ENCODE measurements at regions not wholly inside any gene's neighbourhood (a gene's known extent, or its start where the extent isn't known, plus 50 kb on each side); places are given as distances from the start of the nearest gene placed in this dataset.
"Not testable (repeated sequence)": the region's sequence is repeated elsewhere in the genome, so short reads cannot be mapped to it uniquely, and the experiment has no call there.

DNA sequence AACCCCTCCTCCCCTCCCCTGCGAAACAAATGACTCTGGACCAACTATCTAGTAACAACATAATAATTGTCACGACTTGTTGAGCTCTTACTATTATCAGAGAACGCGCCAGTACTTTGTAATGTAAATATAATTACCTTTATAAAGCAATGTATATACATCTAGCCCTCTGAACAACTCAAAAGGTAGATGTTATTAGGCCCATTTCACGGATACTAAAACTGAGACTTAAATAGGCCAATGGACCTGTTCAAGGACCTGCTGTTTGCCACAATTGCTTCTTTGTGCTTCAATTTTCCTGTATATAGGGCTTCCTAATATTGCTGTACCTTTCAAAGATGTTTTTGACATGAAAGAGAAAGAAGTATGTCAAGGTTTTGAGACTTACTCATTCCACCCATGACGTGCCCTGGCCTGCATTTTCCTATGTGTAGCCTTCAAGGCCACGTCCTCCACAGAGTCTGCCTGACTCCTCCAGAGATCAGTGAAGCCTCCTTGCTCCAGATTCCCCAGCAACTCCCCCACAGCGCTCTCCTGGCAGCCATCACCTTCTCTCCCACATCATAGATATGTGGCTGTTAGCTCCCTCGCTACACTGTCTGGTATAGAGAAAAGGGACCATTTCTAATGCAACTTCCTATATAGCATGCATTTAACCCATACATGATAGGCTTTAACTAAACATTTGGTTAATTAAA, 156.6 kb downstream of the SKIDA1 start:
- POLR2A ChIA-PET, result no interaction called here
- TF ChIP-seq, protein P1, sequence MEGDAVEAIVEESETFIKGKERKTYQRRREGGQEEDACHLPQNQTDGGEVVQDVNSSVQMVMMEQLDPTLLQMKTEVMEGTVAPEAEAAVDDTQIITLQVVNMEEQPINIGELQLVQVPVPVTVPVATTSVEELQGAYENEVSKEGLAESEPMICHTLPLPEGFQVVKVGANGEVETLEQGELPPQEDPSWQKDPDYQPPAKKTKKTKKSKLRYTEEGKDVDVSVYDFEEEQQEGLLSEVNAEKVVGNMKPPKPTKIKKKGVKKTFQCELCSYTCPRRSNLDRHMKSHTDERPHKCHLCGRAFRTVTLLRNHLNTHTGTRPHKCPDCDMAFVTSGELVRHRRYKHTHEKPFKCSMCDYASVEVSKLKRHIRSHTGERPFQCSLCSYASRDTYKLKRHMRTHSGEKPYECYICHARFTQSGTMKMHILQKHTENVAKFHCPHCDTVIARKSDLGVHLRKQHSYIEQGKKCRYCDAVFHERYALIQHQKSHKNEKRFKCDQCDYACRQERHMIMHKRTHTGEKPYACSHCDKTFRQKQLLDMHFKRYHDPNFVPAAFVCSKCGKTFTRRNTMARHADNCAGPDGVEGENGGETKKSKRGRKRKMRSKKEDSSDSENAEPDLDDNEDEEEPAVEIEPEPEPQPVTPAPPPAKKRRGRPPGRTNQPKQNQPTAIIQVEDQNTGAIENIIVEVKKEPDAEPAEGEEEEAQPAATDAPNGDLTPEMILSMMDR (IDR thresholded peaks at IDR 0.05; ENCODE audit: control extremely low read depth, extremely low read depth, low read depth, missing control alignments), result no peak
- no peak for DNase-seq (ENCODE audit: extremely low spot score)
- CTCF ChIA-PET, result interaction anchor here (1.0 to 2.8 kb wide), 4 partner anchors 11 to 58 kb away, joined by 3 to 6 read pairs (median 4); no protein-coding TSS in a partner anchor

DNA sequence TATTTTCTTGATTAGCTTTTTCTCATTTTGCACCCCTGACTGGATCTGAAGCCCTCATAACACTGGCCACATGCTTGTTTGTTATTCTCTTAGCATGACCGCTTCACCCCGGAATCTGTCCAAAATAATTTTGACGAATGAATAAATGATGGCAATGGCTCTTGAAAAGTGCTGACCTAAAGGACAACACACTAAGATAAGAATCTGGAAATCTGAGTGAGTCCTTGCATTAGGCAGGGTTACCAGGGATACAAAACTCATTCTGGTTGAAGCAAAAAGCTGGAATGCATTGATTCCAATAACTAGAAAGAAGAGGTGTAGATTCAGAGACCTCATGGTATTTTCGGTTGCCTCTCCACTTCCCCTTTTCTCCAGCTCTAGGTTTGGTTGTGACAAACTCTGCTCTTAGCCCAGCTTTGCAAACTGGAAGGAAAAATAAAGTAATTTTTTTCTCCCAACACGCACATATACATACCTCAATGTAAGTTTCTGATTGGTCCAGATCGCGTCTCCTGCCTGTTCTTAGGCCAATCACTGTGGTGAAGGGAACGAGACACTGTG, 157.4 kb downstream of the SKIDA1 start:
- DNase-seq (ENCODE audit: extremely low spot score), result peak; percentile 45
- ChIA-PET POLR2A (no interaction called here), CTCF (interaction anchor here (1.0 to 2.8 kb wide), 3 partner anchors 10 to 11 kb away, joined by 3 to 6 read pairs (median 4); no protein-coding TSS in a partner anchor)
- TF ChIP-seq, protein P1 (IDR thresholded peaks at IDR 0.05; ENCODE audit: control extremely low read depth, extremely low read depth, low read depth, missing control alignments), result no peak

DNA sequence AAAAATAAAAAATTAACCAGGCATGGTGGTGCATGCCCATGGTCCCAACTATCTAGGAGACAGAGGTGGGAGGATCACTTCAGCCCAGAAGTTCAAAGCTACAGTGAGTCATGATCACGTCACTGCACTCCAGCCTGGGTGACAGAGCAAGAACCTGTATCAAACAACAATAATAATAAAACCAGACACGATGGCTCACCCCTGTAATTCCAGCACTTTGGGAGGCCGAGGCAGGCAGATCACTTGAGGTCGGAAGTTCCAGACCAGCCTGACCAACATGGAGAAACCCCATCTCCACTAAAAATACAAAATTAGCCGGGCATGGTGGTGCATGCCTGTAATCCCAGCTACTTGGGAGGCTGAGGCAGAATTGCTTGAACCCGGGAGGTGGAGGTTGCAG, 159.4 kb downstream of the SKIDA1 start:
- POLR2A ChIA-PET; DNase-seq (ENCODE audit: extremely low spot score): not testable (repeated sequence)
- CTCF ChIA-PET, result interaction anchor here (2.8 kb wide), 1 partner anchor 8 kb away, joined by 6 read pairs; no protein-coding TSS in a partner anchor

DNA sequence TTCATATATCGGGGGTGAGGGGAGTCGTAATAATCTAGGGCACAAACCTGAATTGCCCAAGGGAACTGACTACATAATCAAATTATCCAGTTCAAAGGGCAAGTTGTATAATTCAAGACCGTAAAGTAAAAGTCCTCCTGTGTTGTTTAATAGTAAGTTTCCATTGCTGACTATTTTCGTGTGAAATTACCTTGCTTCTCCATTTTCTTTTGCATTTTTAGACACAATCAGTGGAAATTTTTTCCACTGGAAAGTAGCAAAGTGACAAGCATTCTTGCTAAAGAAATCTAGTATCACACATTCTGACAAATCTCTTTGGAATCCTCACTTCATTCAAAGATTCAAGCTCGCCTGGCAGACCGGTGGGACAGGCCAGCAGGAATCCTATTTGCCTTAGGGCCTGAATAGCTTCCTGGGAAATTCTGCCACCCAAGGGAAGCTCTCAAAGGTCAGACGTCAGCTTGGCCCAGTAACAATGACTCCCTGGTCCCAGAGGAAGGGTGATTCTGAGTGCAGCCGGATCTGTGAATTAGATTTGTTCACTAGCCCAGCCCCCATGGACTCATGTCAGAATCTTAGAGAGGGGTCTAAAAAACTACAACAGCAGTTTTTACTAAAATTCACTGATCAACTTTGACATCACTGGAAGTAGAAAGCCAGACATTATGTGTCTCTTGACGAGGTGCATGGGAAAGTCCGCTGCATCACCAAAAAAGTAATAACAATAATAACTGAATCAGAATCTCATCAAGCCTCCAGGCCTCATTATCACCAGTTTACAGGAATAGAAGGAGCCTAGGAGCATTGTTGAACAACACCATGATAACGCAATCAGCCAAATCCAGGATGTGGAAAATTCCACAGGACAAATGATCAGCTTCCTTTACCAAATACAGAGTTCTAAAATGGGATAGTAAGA, 161.0 kb downstream of the SKIDA1 start:
- no peak for DNase-seq (ENCODE audit: extremely low spot score)
- POLR2A ChIA-PET, result no interaction called here

DNA sequence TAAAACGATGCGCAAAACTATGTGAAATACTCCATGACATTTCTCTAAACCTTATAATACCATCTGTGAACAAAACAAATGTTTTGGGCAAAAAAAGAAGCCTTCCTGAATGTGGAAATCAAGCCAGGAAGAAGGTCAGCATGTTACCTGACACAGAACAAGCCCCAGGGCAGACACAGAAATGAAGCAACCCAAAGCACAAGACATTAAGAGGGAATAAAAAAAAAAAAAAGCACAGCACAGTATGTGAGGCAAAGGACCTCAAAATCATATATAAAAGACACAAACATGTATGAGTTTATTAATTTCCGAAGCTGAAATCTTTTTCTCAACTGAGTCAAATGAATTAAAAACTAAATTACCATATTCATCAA, 161.8 kb downstream of the SKIDA1 start:
- DNase-seq (ENCODE audit: extremely low spot score), result no peak
- TF ChIP-seq, protein P1 (IDR thresholded peaks at IDR 0.05; ENCODE audit: control extremely low read depth, extremely low read depth, low read depth, missing control alignments), result no peak

More for the DNA sequence above, 161.0 kb downstream of the SKIDA1 start:
- TF ChIP-seq, protein P1 (IDR thresholded peaks at IDR 0.05; ENCODE audit: control extremely low read depth, extremely low read depth, low read depth, missing control alignments), result no peak
- CTCF ChIA-PET, result no interaction called here

DNA sequence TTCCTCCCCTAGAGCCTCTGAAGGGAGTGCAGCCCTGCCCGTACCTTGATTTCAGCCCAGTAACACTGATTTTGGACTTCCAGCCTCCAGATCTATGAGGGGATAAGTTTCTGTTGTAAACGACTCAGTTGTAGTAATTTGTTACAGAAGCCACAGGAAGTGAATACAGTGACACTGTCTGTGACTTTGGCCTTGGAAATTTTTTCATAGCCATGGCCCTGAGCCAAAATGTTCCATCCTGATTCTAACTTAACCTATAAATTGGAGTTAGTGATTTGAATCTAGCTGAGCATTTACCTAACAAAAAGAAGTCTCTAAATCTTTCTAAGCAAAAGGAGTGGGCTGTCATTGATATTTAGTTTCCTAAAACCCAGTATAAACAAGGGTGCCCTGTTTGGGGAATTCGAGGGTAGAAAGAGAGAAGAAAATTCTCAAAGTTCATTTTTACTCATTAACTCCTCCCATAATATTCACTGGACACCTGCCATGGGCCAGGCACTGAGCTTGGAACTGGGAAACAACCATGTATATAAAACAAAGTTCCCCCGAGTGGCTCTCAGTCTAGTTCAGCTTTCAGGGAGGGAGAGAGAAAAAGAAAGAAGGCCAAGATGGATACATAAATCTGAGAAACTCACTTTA, 162.3 kb downstream of the SKIDA1 start:
- no peak for DNase-seq (ENCODE audit: extremely low spot score)
- ChIA-PET POLR2A (no interaction called here), CTCF (no interaction called here)
- TF ChIP-seq, protein P1 (IDR thresholded peaks at IDR 0.05; ENCODE audit: control extremely low read depth, extremely low read depth, low read depth, missing control alignments), result no peak

More for the DNA sequence above, 161.8 kb downstream of the SKIDA1 start:
- ChIA-PET CTCF (no interaction called here), POLR2A (no interaction called here)

Data from GM10248 (cell line).